KMS-11 (cell line): ENCODE measurements at regions not wholly inside any gene's neighbourhood (a gene's known extent, or its start where the extent isn't known, plus 50 kb on each side); places are given as distances from the start of the nearest gene placed in this dataset.

Source experiments
- H2AFZ ChIP-seq: fragments of 200-600 bp; sonication (generic); 2 replicates; pipeline ENCODE4 v1.6.1; 2016; ENCODE audit warnings: antibody characterized with exemption, mixed run types, low read depth
- H3K27ac ChIP-seq: fragments of 200-600 bp; sonication (generic); 2 replicates; pipeline ENCODE4 v1.6.1; 2016; ENCODE audit warnings: mild to moderate bottlenecking, mixed run types
- H3K27me3 ChIP-seq: fragments of 200-600 bp; sonication (generic); 2 replicates; pipeline ENCODE4 v1.6.1; 2017; ENCODE audit warnings: mild to moderate bottlenecking, low read depth, mixed run types, moderate library complexity; ENCODE audit not compliant: insufficient read depth
- H3K36me3 ChIP-seq: fragments of 200-600 bp; sonication (generic); 2 replicates; pipeline ENCODE4 v1.6.1; 2017; ENCODE audit warnings: mild to moderate bottlenecking, mixed run types; ENCODE audit not compliant: insufficient read depth
- H3K4me1 ChIP-seq: fragments of 200-600 bp; sonication (generic); 2 replicates; pipeline ENCODE4 v1.6.1; 2016; ENCODE audit warnings: mild to moderate bottlenecking, low read depth, mixed run types; ENCODE audit not compliant: poor library complexity, severe bottlenecking
- H3K4me2 ChIP-seq: fragments of 200-600 bp; sonication (generic); 2 replicates; pipeline ENCODE4 v1.7.0; 2016; ENCODE audit warnings: mild to moderate bottlenecking, mixed run types
- H3K4me3 ChIP-seq: fragments of 200-600 bp; sonication (generic); IDR thresholded peaks from 2 replicates; pipeline ENCODE4 v1.6.1; 2017; ENCODE audit warnings: low read depth, low read length, mixed read lengths; ENCODE audit not compliant: insufficient read depth
- H3K79me2 ChIP-seq: fragments of 200-600 bp; sonication (generic); 2 replicates; pipeline ENCODE4 v1.6.1; 2016; ENCODE audit warnings: low read depth, mixed run types; ENCODE audit not compliant: insufficient read depth
- H3K9ac ChIP-seq: fragments of 200-600 bp; sonication (generic); 2 replicates; pipeline ENCODE4 v1.6.1; 2016; ENCODE audit warnings: mild to moderate bottlenecking, mixed run types
- H4K20me1 ChIP-seq: fragments of 200-600 bp; sonication (generic); 2 replicates; pipeline ENCODE4 v1.6.1; 2016; ENCODE audit warnings: mild to moderate bottlenecking, mixed run types; ENCODE audit not compliant: insufficient read depth
- CTCF ChIP-seq: fragments of 200-600 bp; sonication (generic); conservative IDR thresholded peaks from 2 replicates; pipeline ENCODE4 v1.6.1; 2017; ENCODE audit warnings: low read depth, mild to moderate bottlenecking, antibody characterized with exemption, low read length, moderate library complexity, mixed read lengths

- Histone ChIP-seq H3K4me1 (no peaks in the 10 kb centered on the region), H3K36me3 (no peaks in the 10 kb centered on the region), H3K9ac (no peak overlapping the region), H2AFZ (no peak overlapping the region), H3K27ac (no peak overlapping the region), H3K27me3 (no peaks in the 10 kb centered on the region), H3K4me3 (no peak overlapping the region), H3K79me2 (no peaks in the 10 kb centered on the region), H3K4me2 (no peak overlapping the region), H4K20me1 (no peaks in the 10 kb centered on the region)
- TF ChIP-seq CTCF = no peak
Measured at GRCh38 chr2:217294818-217295217, 435.0 kb upstream of the TNP1 start.

GRCh38 chr2:217294211-217294610, 434.3 kb upstream of the TNP1 start:
- Histone ChIP-seq H4K20me1 (no peaks in the 10 kb centered on the region), H2AFZ (no peak overlapping the region), H3K4me2 (no peak overlapping the region), H3K27me3 (no peaks in the 10 kb centered on the region), H3K79me2 (no peaks in the 10 kb centered on the region), H3K36me3 (no peaks in the 10 kb centered on the region), H3K4me3 (no peak overlapping the region), H3K27ac (no peak overlapping the region), H3K4me1 (no peaks in the 10 kb centered on the region), H3K9ac (no peak overlapping the region)
- TF ChIP-seq CTCF = no peak

DNA sequence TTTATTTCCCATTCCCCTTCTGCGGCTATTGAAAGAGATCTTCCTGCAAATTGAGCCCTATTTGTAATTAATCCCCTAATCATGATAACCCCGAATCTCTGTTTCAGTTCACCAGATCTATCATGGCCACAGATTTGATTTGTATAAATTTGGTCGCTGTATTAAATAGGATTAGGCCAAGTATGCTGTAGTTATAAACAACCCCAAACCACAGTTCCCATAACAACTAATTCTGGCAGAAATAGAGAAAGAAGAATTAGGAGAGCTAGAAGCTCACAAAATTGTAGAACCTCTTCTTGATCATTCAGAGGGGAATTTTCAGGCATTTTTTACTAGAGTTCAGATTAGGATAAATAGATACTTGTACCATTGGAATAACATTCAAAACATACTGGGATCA, 433.7 kb upstream of the TNP1 start:
- TF ChIP-seq CTCF = no peak
- Histone ChIP-seq H3K9ac (no peak overlapping the region), H3K27ac (no peak overlapping the region), H2AFZ (no peak overlapping the region), H3K36me3 (no peaks in the 10 kb centered on the region), H3K4me3 (no peak overlapping the region), H3K79me2 (no peaks in the 10 kb centered on the region), H3K4me1 (no peaks in the 10 kb centered on the region), H3K27me3 (no peaks in the 10 kb centered on the region), H3K4me2 (no peak overlapping the region), H4K20me1 (no peaks in the 10 kb centered on the region)

GRCh38 chr2:217293046-217293445, 433.2 kb upstream of the TNP1 start:
- no peak overlapping the region for H3K4me3 ChIP-seq
- TF ChIP-seq CTCF = no peak
- no peaks in the 10 kb centered on the region for H3K36me3 ChIP-seq
- no peak overlapping the region for H3K9ac ChIP-seq
- H3K27ac ChIP-seq = no peak overlapping the region
- H3K4me2 ChIP-seq = no peak overlapping the region
- H4K20me1 ChIP-seq = no peaks in the 10 kb centered on the region
- H2AFZ ChIP-seq = no peak overlapping the region
- no peaks in the 10 kb centered on the region for H3K4me1 ChIP-seq
- H3K27me3 ChIP-seq = no peaks in the 10 kb centered on the region
- no peaks in the 10 kb centered on the region for H3K79me2 ChIP-seq

GRCh38 chr2:217291259-217291658, 431.4 kb upstream of the TNP1 start:
- Histone ChIP-seq H3K4me1 (no peaks in the 10 kb centered on the region), H3K36me3 (no peaks in the 10 kb centered on the region), H3K4me3 (no peak overlapping the region), H3K27me3 (no peaks in the 10 kb centered on the region), H3K9ac (no peak overlapping the region), H2AFZ (no peak overlapping the region), H3K27ac (no peak overlapping the region), H3K79me2 (no peaks in the 10 kb centered on the region), H4K20me1 (no peaks in the 10 kb centered on the region), H3K4me2 (no peak overlapping the region)
- TF ChIP-seq CTCF = no peak
